ENCODE measurements at regions not wholly inside any gene's neighbourhood (a gene's known extent, or its start where the extent isn't known, plus 50 kb on each side); places are given as distances from the start of the nearest gene placed in this dataset.

DNA sequence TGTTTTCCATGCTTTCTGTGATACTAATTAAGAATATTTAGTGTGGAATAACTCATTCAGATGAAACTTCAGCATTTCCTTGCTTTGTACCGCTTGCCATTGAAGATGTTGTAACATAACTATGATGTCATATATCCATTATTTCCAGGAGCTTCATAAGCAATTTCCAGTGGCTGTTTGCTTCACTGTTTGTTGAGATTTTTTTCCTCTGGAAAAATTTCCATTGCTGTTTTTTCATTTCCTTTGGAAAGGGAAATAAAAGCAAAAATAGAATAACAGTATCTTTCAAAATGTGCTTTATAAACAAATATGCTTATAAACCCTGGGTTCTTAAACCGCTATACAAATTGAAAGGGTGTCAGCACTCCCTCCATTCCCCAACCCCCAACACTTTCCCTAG is 319.6 kb upstream of the SEMA6D start:
- no peak for DNase-seq

- DNase-seq, result no peak
Measured at GRCh38 chr15:47398132-47398531, 319.2 kb upstream of the SEMA6D start.

GRCh38 chr15:47398594-47398993 is 318.7 kb upstream of the SEMA6D start:
- no peak for DNase-seq

GRCh38 chr15:47399100-47399499 is 318.2 kb upstream of the SEMA6D start:
- no peak for DNase-seq

GRCh38 chr15:47400603-47401002 is 316.7 kb upstream of the SEMA6D start:
- no peak for DNase-seq

- no peak for DNase-seq
Measured at GRCh38 chr15:47401427-47401826, 315.9 kb upstream of the SEMA6D start.

DNA sequence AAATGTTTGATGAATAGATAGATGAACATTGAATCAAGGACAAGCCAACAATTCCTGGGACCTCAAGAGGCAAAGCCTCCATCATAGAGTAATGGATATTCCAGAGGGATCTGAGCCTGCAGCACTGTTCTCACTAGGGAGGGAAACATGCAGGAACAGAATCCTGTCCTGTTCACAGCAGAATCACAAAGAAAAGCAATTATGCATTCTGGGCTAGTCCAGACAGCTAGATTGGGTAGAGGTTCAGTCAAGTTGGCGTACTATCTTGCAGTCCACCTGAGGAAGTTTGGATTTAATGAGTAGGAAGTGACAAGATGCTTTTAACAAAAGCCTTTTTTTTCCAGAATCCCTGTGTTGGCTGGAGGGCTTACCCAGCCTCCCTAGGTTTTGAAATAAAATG is 314.5 kb upstream of the SEMA6D start:
- no peak for DNase-seq

- DNase-seq, result no peak
Measured at GRCh38 chr15:47404877-47405276, 312.4 kb upstream of the SEMA6D start.

DNA sequence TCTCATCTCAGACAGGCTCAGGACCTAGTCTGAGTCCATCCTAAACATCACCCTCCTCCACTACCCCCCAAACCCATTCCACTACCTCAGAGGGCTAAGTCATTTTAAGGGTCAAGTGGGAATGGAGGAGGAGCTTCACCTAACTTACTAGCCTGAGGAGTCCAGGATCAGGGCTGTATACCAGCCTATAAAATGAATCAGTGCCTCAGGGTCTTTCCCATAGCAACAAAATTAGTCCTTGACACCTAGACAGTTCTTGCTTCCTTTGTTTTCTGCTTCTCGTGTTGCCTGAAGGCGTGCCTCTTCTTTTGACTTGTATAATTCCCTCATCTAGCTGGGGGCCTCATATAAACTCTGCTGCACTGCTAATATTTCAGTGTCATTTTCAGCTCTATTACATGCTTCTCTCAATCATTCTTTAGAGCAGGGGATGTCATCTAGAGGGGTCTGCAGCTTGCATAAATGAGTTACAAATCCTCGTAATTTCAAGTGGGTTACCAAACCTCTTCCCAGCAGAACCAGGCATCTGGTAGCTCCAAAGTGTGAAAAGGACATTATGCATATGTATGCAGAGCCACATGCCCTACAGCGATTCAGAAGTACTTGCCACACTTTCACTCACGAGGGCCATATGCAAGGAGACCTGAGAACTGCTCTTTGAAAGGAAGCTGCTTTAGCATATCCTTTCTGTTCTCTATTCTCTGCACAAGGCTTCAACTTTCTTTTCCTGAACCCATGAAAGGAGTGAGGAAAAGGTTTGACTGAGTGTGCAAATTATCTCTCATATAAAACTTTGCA is 311.7 kb upstream of the SEMA6D start:
- DNase-seq, result no peak

DNA sequence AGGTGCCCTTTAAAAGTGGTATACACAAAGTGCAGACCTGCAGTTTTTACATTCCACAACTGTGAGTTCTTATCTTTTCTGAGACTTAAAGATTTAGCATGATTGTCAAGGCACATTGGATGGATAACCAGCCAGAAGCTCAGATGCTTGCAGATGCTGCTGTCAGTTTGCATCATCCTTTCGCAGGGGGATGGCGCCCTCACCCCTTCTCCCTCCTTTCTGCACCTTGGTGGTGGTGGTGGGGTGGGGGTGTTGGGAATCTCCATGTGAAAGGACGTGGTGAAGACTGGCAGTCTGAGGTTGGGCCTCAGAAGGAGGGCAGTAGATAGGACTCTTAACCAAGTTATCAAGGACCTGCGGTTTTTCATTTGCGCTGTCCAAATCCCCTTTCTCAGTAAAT is 309.6 kb upstream of the SEMA6D start:
- no peak for DNase-seq

GRCh38 chr15:47409038-47409437 is 308.3 kb upstream of the SEMA6D start:
- DNase-seq, result no peak

DNA sequence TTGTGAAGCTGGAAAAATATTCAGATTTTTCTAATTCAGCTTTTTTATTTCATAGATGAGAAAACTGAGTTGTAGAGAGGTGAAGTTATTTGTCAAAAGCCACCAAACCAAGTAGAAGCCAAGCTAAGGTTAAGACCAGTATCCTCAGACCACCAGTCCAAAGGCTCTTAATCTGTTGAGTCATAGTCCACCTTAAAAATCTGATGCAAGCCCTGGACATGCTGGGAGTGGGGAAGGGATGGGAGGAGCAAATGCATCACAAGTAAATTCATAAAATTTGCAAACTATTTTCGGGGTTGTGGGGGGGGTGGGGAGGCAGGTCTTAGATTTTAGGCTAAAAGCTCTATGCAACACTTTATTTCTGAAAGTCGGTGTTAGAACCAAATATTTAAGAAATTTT is 307.7 kb upstream of the SEMA6D start:
- DNase-seq, result no peak

DNA sequence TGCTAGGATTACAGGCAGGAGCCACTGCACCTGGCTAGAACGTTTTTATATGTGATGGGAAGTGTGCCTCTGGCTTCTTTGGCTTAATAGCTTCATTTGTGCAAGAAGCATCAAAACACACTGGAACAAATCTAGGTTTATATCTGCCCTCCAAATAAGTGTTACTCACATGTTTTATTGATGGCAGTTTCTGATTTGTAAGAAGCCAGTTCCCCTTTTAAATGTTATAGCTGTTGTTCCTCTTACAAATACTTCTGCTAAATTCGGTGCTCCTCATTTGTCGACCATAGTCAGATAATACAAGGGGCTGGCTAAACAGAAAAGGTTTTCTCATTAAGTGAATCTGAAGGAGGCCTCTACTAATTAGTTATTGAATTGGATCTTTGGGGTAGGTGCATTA is 307.1 kb upstream of the SEMA6D start:
- DNase-seq, result no peak

- no peak for DNase-seq
Measured at GRCh38 chr15:47411733-47412132, 305.6 kb upstream of the SEMA6D start.

- DNase-seq, result peak; percentile 11
Measured at GRCh38 chr15:47412136-47412535, 305.2 kb upstream of the SEMA6D start.

DNA sequence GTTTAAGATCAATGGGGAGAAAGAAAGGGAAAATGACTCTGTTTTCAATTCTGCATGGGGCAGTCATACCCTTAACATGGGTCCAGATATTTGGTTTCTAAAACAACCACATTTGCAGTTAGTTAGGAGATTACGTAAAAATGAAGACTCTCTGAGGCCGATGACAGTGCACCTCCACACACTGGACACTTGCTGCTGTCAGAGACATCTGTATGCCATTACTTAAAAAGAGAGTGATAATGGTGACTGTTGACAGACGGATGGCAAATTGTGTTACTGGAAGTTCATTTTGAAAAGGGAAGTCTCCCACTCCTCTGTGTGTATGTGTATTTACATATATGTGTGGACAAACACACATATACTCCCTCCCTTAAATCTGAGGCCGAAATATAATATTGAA is 304.5 kb upstream of the SEMA6D start:
- DNase-seq, result no peak

GRCh38 chr15:47414207-47414606 is 303.1 kb upstream of the SEMA6D start:
- no peak for DNase-seq

GRCh38 chr15:47415539-47415971 is 301.8 kb upstream of the SEMA6D start:
- peak; percentile 12 for DNase-seq

DNA sequence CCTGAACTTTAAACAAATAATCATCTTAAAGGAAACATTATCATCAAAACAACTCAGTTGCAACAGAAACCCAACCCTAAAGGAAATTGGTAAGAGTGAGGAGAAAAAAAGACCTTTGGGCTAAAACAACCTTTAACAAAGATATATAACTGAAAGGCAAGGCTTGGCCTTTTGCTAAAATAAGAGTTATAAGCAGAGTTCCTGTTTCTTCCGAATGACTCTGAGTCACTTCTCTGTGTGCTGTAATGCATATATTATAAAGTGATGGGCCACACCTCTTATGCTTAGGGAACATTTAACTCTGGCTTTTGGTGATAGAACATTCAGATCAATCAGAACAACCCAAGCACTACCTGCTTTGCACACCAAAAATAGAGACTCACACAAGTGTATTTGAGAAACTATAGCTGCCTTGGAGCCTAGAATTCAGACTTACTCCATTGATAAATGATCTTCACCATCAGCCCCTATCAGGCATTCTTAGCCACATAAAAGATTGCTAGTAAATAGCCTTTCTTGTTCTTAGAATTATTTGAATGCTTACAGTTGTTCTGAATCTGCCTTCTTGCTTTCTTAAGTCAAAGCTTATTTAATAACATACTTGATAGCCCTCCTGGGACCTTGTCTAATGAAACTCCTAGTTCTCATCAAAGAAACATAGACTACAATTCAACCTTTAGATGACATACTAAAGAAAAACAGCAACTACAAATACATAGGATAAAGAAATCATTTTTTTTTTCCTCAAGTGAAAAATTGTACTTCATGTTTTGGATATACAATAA is 294.2 kb upstream of the SEMA6D start:
- DNase-seq, result no peak

- no peak for DNase-seq
Measured at GRCh38 chr15:47427463-47427862, 289.8 kb upstream of the SEMA6D start.

DNA sequence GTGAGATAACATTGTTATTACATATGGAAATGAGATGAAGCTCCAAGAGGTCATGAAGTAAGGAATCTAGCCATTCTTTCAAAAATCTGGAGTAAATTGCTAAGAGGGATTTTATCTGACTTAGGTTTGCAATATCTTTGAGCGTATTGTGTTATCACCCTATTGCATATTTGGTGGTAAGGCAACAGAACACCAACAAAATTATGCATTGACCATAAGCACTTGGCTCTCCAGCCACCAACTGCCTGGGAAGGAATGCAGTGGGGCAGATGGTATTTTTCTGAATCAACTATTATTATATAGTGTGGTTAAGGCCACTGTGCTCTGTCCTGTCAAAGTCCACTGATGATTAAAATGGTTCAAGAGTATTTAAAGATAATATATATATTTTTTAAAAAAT is 287.9 kb upstream of the SEMA6D start:
- no peak for DNase-seq

DNA sequence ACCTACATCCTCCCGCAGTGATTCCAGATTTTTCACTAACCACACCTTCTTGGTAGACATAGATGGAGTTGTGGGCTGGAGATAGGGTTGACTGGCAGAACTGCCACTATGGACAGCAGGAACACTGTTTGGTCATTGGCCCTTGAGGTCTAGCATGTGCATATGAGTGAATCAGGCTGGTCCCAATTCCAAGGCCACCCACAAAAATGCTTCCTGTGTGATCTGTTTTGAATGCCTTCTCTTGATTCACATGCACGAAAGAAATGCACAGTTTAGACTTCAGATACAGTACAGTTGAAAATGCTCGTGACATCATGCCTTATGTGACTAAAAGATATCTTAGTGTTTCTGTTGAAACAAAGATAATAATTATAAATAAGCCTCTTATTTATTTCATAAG is 285.8 kb upstream of the SEMA6D start:
- DNase-seq, result no peak

GRCh38 chr15:47432826-47433225 is 284.5 kb upstream of the SEMA6D start:
- no peak for DNase-seq

DNA sequence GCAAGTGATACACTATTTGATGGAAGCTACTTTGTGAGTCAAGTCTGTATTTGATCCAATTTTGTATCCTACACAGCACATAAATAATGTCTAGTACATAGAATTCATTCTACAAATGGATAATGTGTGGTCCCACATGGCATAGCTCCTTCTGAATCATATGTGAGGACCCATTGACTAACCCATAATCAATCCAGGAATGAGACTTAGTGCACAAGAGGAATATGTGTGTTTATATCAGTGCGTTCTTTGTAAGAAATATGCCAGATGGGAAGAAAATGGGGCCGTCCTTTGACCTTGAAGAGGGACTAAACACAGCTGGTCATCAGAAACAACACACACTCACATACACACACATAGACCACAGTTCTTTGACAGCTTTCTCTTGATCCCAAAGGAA is 282.7 kb upstream of the SEMA6D start:
- DNase-seq, result no peak
